ENCODE measurements at regions not wholly inside any gene's neighbourhood (a gene's known extent, or its start where the extent isn't known, plus 50 kb on each side); places are given as distances from the start of the nearest gene placed in this dataset.
A peak's percentile ranks its signal among the peaks of the same experiment; 100 is the strongest.

GRCh38 chr6:44043479-44044153, 83.6 kb downstream of the MRPL14 start:
- Histone ChIP-seq H3K9me3 (ENCODE audit: low read depth) (no peaks in the 10 kb centered on the region), H3K9me2 (replicated peaks; ENCODE audit: insufficient read depth) (no peaks in the 10 kb centered on the region), H3K27me3 (no peaks in the 10 kb centered on the region), H3K27ac (peak overlapping the region; percentile 90), H3K4me2 (peak overlapping the region; percentile 43), H3K4me1 (ENCODE audit: insufficient read depth) (peaks cover 30% of the 10 kb centered on the region), H3K36me3 (replicated peaks; ENCODE audit: insufficient read depth, low read depth) (no peaks in the 10 kb centered on the region), H3K79me2 (no peaks in the 10 kb centered on the region), H3K4me3 (no peak overlapping the region), H4K20me1 (ENCODE audit: insufficient read depth, poor library complexity, severe bottlenecking) (no peaks in the 10 kb centered on the region), H2AFZ (no peak overlapping the region)
- WGBS (ENCODE audit: low lambda C conversion rate, missing lambda C conversion rate), result 68% methylated on average over 2 of the region's 2 CpGs
- no peak for DNase-seq (ENCODE audit: low spot score)
- TF ChIP-seq EZH2phosphoT487 (IDR thresholded peaks at IDR 0.05; ENCODE audit: low read depth, severe bottlenecking, unreplicated experiment) (no peak), EZH2 (IDR thresholded peaks at IDR 0.05; ENCODE audit: borderline replicate concordance) (no peak), CTCF (IDR thresholded peaks at IDR 0.05; ENCODE audit: poor library complexity) (no peak)

DNA sequence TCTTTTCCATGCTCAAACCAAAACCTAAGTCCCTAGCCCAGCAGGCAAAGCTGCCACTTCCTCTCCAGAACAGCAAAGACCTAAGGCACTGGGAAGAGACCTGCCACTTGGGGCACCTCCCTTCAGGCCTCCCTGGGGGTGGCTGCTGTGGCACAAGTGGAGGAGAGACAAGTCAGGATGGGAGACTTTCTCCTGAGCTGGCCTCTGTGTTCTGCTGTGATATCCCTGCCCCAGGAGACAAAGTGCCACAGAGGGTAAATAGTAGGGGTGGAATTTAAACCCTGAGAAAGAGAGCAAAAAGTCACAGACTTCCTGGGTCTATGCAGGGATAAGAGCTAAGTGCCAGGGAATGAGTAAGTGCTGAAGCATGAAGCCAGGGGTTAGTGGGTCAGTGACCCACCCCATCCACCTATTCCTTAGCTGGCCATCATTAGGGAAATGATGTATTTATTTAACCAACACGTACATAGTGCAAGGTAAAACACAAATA, 84.2 kb downstream of the MRPL14 start:
- Histone ChIP-seq H3K4me3 (no peak overlapping the region), H3K79me2 (no peaks in the 10 kb centered on the region), H4K20me1 (ENCODE audit: insufficient read depth, poor library complexity, severe bottlenecking) (no peaks in the 10 kb centered on the region), H3K9me2 (replicated peaks; ENCODE audit: insufficient read depth) (no peaks in the 10 kb centered on the region), H2AFZ (no peak overlapping the region), H3K9me3 (ENCODE audit: low read depth) (no peaks in the 10 kb centered on the region), H3K27me3 (no peaks in the 10 kb centered on the region), H3K4me2 (peak overlapping the region; percentile 43), H3K4me1 (ENCODE audit: insufficient read depth) (peaks cover 28% of the 10 kb centered on the region), H3K27ac (peak overlapping the region; percentile 90), H3K36me3 (replicated peaks; ENCODE audit: insufficient read depth, low read depth) (no peaks in the 10 kb centered on the region)
- peak; percentile 56 for DNase-seq (ENCODE audit: low spot score)
- no peak for TF ChIP-seq CTCF (IDR thresholded peaks at IDR 0.05; ENCODE audit: poor library complexity)
- TF ChIP-seq EZH2phosphoT487 (IDR thresholded peaks at IDR 0.05; ENCODE audit: low read depth, severe bottlenecking, unreplicated experiment), result no peak
- no peak for TF ChIP-seq EZH2 (IDR thresholded peaks at IDR 0.05; ENCODE audit: borderline replicate concordance)
- 62% methylated on average over 1 of the region's 1 CpG for WGBS (ENCODE audit: low lambda C conversion rate, missing lambda C conversion rate)

- Histone ChIP-seq H3K36me3 (replicated peaks; ENCODE audit: insufficient read depth, low read depth) (no peaks in the 10 kb centered on the region), H4K20me1 (ENCODE audit: insufficient read depth, poor library complexity, severe bottlenecking) (no peaks in the 10 kb centered on the region), H3K79me2 (no peaks in the 10 kb centered on the region), H2AFZ (no peak overlapping the region), H3K9me2 (replicated peaks; ENCODE audit: insufficient read depth) (no peaks in the 10 kb centered on the region), H3K4me2 (peak overlapping the region; percentile 43), H3K4me3 (no peak overlapping the region), H3K4me1 (ENCODE audit: insufficient read depth) (peaks cover 28% of the 10 kb centered on the region), H3K27ac (peak overlapping the region; percentile 90), H3K9me3 (ENCODE audit: low read depth) (no peaks in the 10 kb centered on the region), H3K27me3 (no peaks in the 10 kb centered on the region)
- 88% methylated on average over 4 of the region's 4 CpGs for whole genome bisulfite sequencing (ENCODE audit: low lambda C conversion rate, missing lambda C conversion rate)
- no peak for DNase-seq (ENCODE audit: low spot score)
- no peak for TF ChIP-seq EZH2 (IDR thresholded peaks at IDR 0.05; ENCODE audit: borderline replicate concordance)
- TF ChIP-seq CTCF (IDR thresholded peaks at IDR 0.05; ENCODE audit: poor library complexity), result no peak
- no peak for TF ChIP-seq EZH2phosphoT487 (IDR thresholded peaks at IDR 0.05; ENCODE audit: low read depth, severe bottlenecking, unreplicated experiment)
Observed at GRCh38 chr6:44042261-44042988, 84.8 kb downstream of the MRPL14 start.

Data from hepatocyte (in vitro differentiated cells).